HepG2 (cell line): ENCODE measurements at regions not wholly inside any gene's neighbourhood (a gene's known extent, or its start where the extent isn't known, plus 50 kb on each side); places are given as distances from the start of the nearest gene placed in this dataset.

Experiments
- ATAC-seq: fragments of 200-7000 bp; cut with Tn5 transposase; 3 replicates; pipeline ENCODE4 v1.9.1; 2020; ENCODE audit warnings: mild to moderate bottlenecking, moderate library complexity
- BruUV-seq: library from RNA; stranded (reverse); fragments of 400-500 nt; replicated peaks from 2 replicates; lab custom pipeline; 2021; lab: Mats Ljungman, UMichigan
- CTCF ChIA-PET: fragments of 300-600 bp; formaldehyde crosslinking; extraction: SDS; loops from one replicate; lab custom pipeline; 2021; ENCODE audit warnings: low total read pairs, inconsistent platforms, low intra/inter-chr PET ratio; lab: Yijun Ruan, JAX
- POLR2A ChIA-PET: fragments of 350-600 bp; sonication (Branson Sonifier 250); formaldehyde crosslinking; loops from one replicate; lab custom pipeline; 2020; ENCODE audit warnings: antibody characterized with exemption, inconsistent platforms; lab: Yijun Ruan, JAX
- DNase-seq: peaks from one replicate; pipeline ENCODE4 v3.0.0-alpha.2; 2015; ENCODE audit warnings: low spot score
- FAIRE-seq: peaks from 3 replicates; lab custom pipeline; 2011; peaks lifted over from hg19 to GRCh38; lab: Jason Lieb, UNC
- H2AFZ ChIP-seq: one replicate; pipeline ENCODE4 v1.6.1; 2011; ENCODE audit warnings: low read length, inconsistent platforms
- H3K27ac ChIP-seq: fragments of 300-600 bp; 3 replicates; pipeline ENCODE4 v1.8.0; 2011; ENCODE audit warnings: mixed run types, mild to moderate bottlenecking, mixed read lengths, low read length, inconsistent platforms; ENCODE audit not compliant: insufficient read depth; ENCODE audit errors: extremely low read length
- H3K27me3 ChIP-seq, 2 experiments: fragments of 200-600 bp in 1 of 2; 2 replicates in 1 of 2; 3 replicates in 1 of 2; pipeline versions ENCODE4 v1.6.0 to v1.8.0; 2011; ENCODE audit warnings: low read length in 2 of 2, mild to moderate bottlenecking in 2 of 2, moderate library complexity in 2 of 2, inconsistent platforms in 1 of 2; ENCODE audit not compliant: insufficient read depth in 2 of 2, control insufficient read depth in 1 of 2
- H3K36me3 ChIP-seq, 2 experiments: fragments of 200-600 bp in 1 of 2; replicated peaks in 1 of 2; 2 replicates in 1 of 2; 3 replicates in 1 of 2; pipeline versions ENCODE4 v1.5.1 to v1.8.0; 2011; ENCODE audit warnings: low read length in 2 of 2, inconsistent platforms in 1 of 2; ENCODE audit not compliant: insufficient read depth in 2 of 2, control insufficient read depth in 1 of 2
- H3K4me1 ChIP-seq: 2 replicates; pipeline ENCODE4 v1.5.1; 2012; ENCODE audit warnings: low read length, inconsistent platforms; ENCODE audit not compliant: insufficient read depth
- H3K4me2 ChIP-seq: 2 replicates; pipeline ENCODE4 v1.6.0; 2011; ENCODE audit warnings: low read depth, low read length, inconsistent platforms
- H3K4me3 ChIP-seq, 3 experiments: fragments of 200-600 bp in 1 of 3; sonication (generic), shearing (Covaris generic) in 1 of 3; replicated peaks in 1 of 3; 2 replicates each; pipeline ENCODE4 v1.5.1; 2011 to 2016; ENCODE audit warnings: low read length in 3 of 3, inconsistent platforms in 2 of 3, low read depth in 2 of 3, mild to moderate bottlenecking in 2 of 3, control low read depth in 1 of 3, mixed read lengths in 1 of 3; ENCODE audit not compliant: insufficient read depth in 1 of 3
- H3K79me2 ChIP-seq: one replicate; pipeline ENCODE4 v1.6.1; 2011; ENCODE audit warnings: low read length, inconsistent platforms; ENCODE audit not compliant: insufficient read depth
- H3K9ac ChIP-seq: 2 replicates; pipeline ENCODE4 v1.6.0; 2011; ENCODE audit warnings: mild to moderate bottlenecking, low read depth, low read length, inconsistent platforms; ENCODE audit not compliant: insufficient read depth
- H3K9me3 ChIP-seq: 2 replicates; pipeline ENCODE4 v1.5.1; 2012; ENCODE audit warnings: mild to moderate bottlenecking, low read length
- H4K20me1 ChIP-seq: 2 replicates; pipeline ENCODE4 v1.6.0; 2011; ENCODE audit warnings: inconsistent platforms, mild to moderate bottlenecking, low read length, moderate library complexity; ENCODE audit not compliant: insufficient read depth
- CHD2 ChIP-seq: IDR thresholded peaks from 2 replicates; pipeline ENCODE4 v1.6.1; 2011; ENCODE audit warnings: low read depth, low read length, improper control_type of control experiment
- HNF4G ChIP-seq, 2 experiments: sonication (generic) in 1 of 2; formaldehyde crosslinking in 1 of 2; IDR thresholded peaks; 2 replicates each; pipeline versions ENCODE4 v1.4.0 to v1.6.1; 2011 to 2020; ENCODE audit warnings: borderline replicate concordance in 2 of 2, low read depth in 2 of 2, mild to moderate bottlenecking in 2 of 2, low read length in 1 of 2, missing genetic modification reagents in 1 of 2, moderate library complexity in 1 of 2
- LCORL ChIP-seq, 2 experiments: fragments of 450-650 bp in 1 of 2; sonication (generic) in 1 of 2; formaldehyde crosslinking in 1 of 2; IDR thresholded peaks; 2 replicates each; pipeline versions ENCODE4 v1.5.0 to v1.6.1; 2017 to 2020; ENCODE audit warnings: antibody characterized with exemption in 1 of 2, missing genetic modification reagents in 1 of 2
- MXI1 ChIP-seq: IDR thresholded peaks from 3 replicates; pipeline ENCODE4 v1.6.1; 2012; ENCODE audit warnings: low read depth, low read length, inconsistent platforms, borderline replicate concordance
- NFE2 ChIP-seq: sonication (generic); formaldehyde crosslinking; IDR thresholded peaks from 2 replicates; pipeline ENCODE4 v1.4.0; 2020; ENCODE audit warnings: missing genetic modification reagents
- NFE2L2 ChIP-seq: fragments of 150-350 bp; IDR thresholded peaks from 2 replicates; pipeline ENCODE4 v1.6.1; 2014; ENCODE audit warnings: low read length
- NR1H2 ChIP-seq: sonication (generic); formaldehyde crosslinking; IDR thresholded peaks from 2 replicates; pipeline ENCODE4 v1.8.1; 2022; ENCODE audit warnings: low read depth, missing genetic modification reagents, borderline replicate concordance
- PRPF4 ChIP-seq: fragments of 200-400 bp; formaldehyde crosslinking; IDR thresholded peaks from 2 replicates; pipeline ENCODE4 v1.6.1; 2016; ENCODE audit warnings: low read length, low read depth; ENCODE audit not compliant: poor library complexity, severe bottlenecking
- SCMH1 ChIP-seq: sonication (generic); formaldehyde crosslinking; IDR thresholded peaks from 2 replicates; pipeline ENCODE4 v1.9.0; 2021; ENCODE audit warnings: missing genetic modification reagents, mild to moderate bottlenecking, borderline replicate concordance
- ZNF234 ChIP-seq: sonication (generic); formaldehyde crosslinking; conservative IDR thresholded peaks from 2 replicates; pipeline ENCODE4 v1.5.1; 2020; ENCODE audit warnings: mild to moderate bottlenecking, missing genetic modification reagents
- ZNF350 ChIP-seq: sonication (generic); formaldehyde crosslinking; IDR thresholded peaks from 2 replicates; pipeline ENCODE4 v1.4.0; 2020; ENCODE audit warnings: mild to moderate bottlenecking, low read depth, missing genetic modification reagents, borderline replicate concordance
- ZNF431 ChIP-seq: sonication (generic); formaldehyde crosslinking; IDR thresholded peaks from 2 replicates; pipeline ENCODE4 v1.9.0; 2022; ENCODE audit warnings: missing genetic modification reagents, low read depth, mild to moderate bottlenecking, borderline replicate concordance
- ZNF558 ChIP-seq: sonication (generic); formaldehyde crosslinking; IDR thresholded peaks from 2 replicates; pipeline ENCODE4 v1.9.0; 2022; ENCODE audit warnings: mild to moderate bottlenecking, missing genetic modification reagents, borderline replicate concordance
- ZNF644 ChIP-seq: IDR thresholded peaks from 2 replicates; pipeline ENCODE4 v1.6.1; 2016; ENCODE audit warnings: low read depth
- WGBS: methylation state at CpG from one replicate; pipeline ENCODE4 v1.1.6; 2017; ENCODE audit warnings: low lambda C conversion rate; 5-methylcytosine and 5-hydroxymethylcytosine counted together
- in situ Hi-C: cut with HindIII; loops from 2 replicates; pipeline ENCODE4 v1.10.0; 2017; ENCODE audit warnings: low pct_unique_long_range_greater_than_20kb; ENCODE audit not compliant: extremely low pct_ligation_motif_present
- intact Hi-C: fragments of 100-400 bp; cut with micrococcal nuclease; formaldehyde crosslinking; loops from one replicate; pipeline ENCODE4 v1.10.0; 2022; ENCODE audit not compliant: unreplicated experiment
- TF ChIP-seq, protein P1 (sequence below): sonication (generic); formaldehyde crosslinking; IDR thresholded peaks from 2 replicates; pipeline ENCODE4 v1.8.0; 2022; ENCODE audit warnings: missing genetic modification reagents, mild to moderate bottlenecking, moderate library complexity, borderline replicate concordance

DNA sequence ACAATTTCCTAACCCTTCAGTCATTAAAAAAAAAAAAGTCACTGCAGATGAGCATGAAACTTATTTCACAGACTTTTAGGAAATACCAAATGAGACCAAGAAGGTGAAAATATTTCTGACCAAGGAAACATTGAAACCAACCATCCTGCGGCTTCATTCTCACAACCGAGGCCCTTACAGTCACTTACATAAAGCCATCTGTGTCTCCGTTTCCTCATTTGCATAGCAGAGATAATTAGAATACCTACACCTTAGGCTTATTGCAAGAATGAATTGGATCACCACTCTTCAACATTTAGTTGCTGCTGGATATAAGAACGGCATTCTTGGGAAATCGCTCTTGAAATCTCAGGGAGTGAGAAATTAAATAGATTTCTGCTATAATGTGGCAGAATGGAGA, 356.2 kb downstream of the HS3ST1 start:
- H3K9ac ChIP-seq = no peak overlapping the region
- BruUV-seq = no TSS peak
- no peak for TF ChIP-seq ZNF558 (CRISPR knock-in tag)
- no peak for TF ChIP-seq ZNF234
- no peak for TF ChIP-seq HNF4G (IDR thresholded peaks at IDR 0.05; ENCODE audit: borderline replicate concordance, low read depth, low read length)
- TF ChIP-seq HNF4G (CRISPR knock-in tag; IDR thresholded peaks at IDR 0.05; ENCODE audit: borderline replicate concordance, low read depth) = no peak
- no peak for TF ChIP-seq ZNF644
- TF ChIP-seq LCORL (IDR thresholded peaks at IDR 0.05) = no peak
- TF ChIP-seq LCORL (CRISPR knock-in tag; IDR thresholded peaks at IDR 0.05) = no peak
- TF ChIP-seq NFE2 (CRISPR knock-in tag) = no peak
- no peak for TF ChIP-seq ZNF431
- TF ChIP-seq CHD2 = no peak
- no peak for TF ChIP-seq NFE2L2
- TF ChIP-seq PRPF4 = no peak

DNA sequence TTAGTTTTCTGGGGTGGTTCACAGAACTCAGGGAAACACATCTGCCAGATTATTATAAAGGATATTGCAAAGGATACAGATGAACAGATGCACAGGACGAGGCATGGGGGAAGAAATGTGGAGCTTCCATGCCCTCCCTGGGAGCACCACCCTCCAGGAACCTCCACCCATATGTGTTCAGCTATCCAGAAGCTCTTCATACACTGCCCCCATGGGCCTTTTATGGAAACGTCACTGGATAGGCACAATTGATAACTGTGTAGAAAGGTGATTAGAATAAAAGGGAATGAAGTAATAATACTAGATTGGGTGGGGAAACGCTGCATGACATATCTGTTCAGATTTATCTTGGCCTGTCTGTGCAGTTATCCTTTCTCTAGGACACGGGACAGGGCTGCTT, 357.9 kb downstream of the HS3ST1 start:
- intact Hi-C loops = no loop called here

More for the DNA sequence above, 356.2 kb downstream of the HS3ST1 start:
- DNase-seq = no peak
- no peak overlapping the region for H3K4me2 ChIP-seq
- no peaks in the 10 kb centered on the region for H4K20me1 ChIP-seq
- no peak for FAIRE-seq
- H3K4me1 ChIP-seq = no peaks in the 10 kb centered on the region
- WGBS = 6% methylated on average over 5 of the region's 5 CpGs
- H3K27me3 ChIP-seq = no peaks in the 10 kb centered on the region
- no peak for ATAC-seq
- ChIA-PET CTCF (no interaction called here), POLR2A (no interaction called here)
- no peaks in the 10 kb centered on the region for H3K79me2 ChIP-seq
- no peaks in the 10 kb centered on the region; the same call in 1 of the 2 replicates for H3K9me3 ChIP-seq
- H3K27ac ChIP-seq = no peak overlapping the region
- intact Hi-C loops (no loop called here), in situ Hi-C loops (no loop called here)
- H3K36me3 ChIP-seq = no peaks in the 10 kb centered on the region
- no peak overlapping the region for H2AFZ ChIP-seq
- no peak overlapping the region for H3K4me3 ChIP-seq

More for the DNA sequence above, 357.9 kb downstream of the HS3ST1 start:
- no peaks in the 10 kb centered on the region for H4K20me1 ChIP-seq
- no peak overlapping the region for H3K4me3 ChIP-seq
- H3K36me3 ChIP-seq = no peaks in the 10 kb centered on the region
- ATAC-seq = no peak
- ChIA-PET CTCF (no interaction called here), POLR2A (no interaction called here)
- DNase-seq = no peak
- no TSS peak for BruUV-seq
- in situ Hi-C loops = no loop called here
- H3K27me3 ChIP-seq = no peaks in the 10 kb centered on the region
- H3K9me3 ChIP-seq = no peaks in the 10 kb centered on the region; the same call in 1 of the 2 replicates
- no peak overlapping the region for H3K9ac ChIP-seq
- no peaks in the 10 kb centered on the region for H3K4me1 ChIP-seq
- H3K79me2 ChIP-seq = no peaks in the 10 kb centered on the region
- no peak for FAIRE-seq
- no peak overlapping the region for H3K4me2 ChIP-seq
- H2AFZ ChIP-seq = no peak overlapping the region
- TF ChIP-seq SCMH1 (CRISPR knock-in tag) (no peak), NR1H2 (no peak), MXI1 (no peak), ZNF350 (no peak)
- TF ChIP-seq, protein P1, sequence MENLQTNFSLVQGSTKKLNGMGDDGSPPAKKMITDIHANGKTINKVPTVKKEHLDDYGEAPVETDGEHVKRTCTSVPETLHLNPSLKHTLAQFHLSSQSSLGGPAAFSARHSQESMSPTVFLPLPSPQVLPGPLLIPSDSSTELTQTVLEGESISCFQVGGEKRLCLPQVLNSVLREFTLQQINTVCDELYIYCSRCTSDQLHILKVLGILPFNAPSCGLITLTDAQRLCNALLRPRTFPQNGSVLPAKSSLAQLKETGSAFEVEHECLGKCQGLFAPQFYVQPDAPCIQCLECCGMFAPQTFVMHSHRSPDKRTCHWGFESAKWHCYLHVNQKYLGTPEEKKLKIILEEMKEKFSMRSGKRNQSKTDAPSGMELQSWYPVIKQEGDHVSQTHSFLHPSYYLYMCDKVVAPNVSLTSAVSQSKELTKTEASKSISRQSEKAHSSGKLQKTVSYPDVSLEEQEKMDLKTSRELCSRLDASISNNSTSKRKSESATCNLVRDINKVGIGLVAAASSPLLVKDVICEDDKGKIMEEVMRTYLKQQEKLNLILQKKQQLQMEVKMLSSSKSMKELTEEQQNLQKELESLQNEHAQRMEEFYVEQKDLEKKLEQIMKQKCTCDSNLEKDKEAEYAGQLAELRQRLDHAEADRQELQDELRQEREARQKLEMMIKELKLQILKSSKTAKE (CRISPR knock-in tag) = no peak
- WGBS = under 1% methylated on average over 4 of the region's 4 CpGs
- no peak overlapping the region for H3K27ac ChIP-seq
